ENCODE measurements at regions not wholly inside any gene's neighbourhood (a gene's known extent, or its start where the extent isn't known, plus 50 kb on each side); places are given as distances from the start of the nearest gene placed in this dataset.

DNA sequence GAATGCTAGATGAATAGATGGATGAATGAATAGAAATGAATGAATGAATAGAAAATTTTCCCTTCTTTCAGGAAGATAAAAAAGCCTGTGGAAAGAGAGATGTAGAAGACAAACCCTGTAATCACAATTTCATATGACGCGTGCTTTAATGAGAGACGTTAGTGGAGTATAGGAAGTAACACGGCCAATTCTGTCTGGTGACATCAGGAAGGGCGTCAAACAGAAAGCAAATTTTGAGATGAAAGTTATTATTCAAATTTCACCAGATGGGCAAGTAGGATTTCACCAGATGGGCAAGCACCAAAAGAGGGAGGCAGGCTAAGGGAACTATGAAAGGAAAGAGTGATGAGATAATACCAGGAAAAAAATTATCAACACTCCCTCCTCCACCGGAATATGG is 128.9 kb upstream of the PRSS1 start:
- FAIRE-seq (no peak), DNase-seq (ENCODE audit: insufficient read length, low spot score) (no peak)
- TF ChIP-seq TAF1 (IDR thresholded peaks at IDR 0.05; ENCODE audit: low read depth, low read length) (no peak), POU2F2 (IDR thresholded peaks at IDR 0.05; ENCODE audit: low read depth, low read length) (no peak), SPI1 (IDR thresholded peaks at IDR 0.05; ENCODE audit: low read depth, low read length) (no peak), POLR2A (IDR thresholded peaks at IDR 0.05; ENCODE audit: low read depth, low read length) (no peak), PAX5 (IDR thresholded peaks at IDR 0.05; ENCODE audit: insufficient read depth, low read length, severe bottlenecking) (no peak), POLR2AphosphoS5 (IDR thresholded peaks at IDR 0.05; ENCODE audit: low read depth, low read length) (no peak)

DNA sequence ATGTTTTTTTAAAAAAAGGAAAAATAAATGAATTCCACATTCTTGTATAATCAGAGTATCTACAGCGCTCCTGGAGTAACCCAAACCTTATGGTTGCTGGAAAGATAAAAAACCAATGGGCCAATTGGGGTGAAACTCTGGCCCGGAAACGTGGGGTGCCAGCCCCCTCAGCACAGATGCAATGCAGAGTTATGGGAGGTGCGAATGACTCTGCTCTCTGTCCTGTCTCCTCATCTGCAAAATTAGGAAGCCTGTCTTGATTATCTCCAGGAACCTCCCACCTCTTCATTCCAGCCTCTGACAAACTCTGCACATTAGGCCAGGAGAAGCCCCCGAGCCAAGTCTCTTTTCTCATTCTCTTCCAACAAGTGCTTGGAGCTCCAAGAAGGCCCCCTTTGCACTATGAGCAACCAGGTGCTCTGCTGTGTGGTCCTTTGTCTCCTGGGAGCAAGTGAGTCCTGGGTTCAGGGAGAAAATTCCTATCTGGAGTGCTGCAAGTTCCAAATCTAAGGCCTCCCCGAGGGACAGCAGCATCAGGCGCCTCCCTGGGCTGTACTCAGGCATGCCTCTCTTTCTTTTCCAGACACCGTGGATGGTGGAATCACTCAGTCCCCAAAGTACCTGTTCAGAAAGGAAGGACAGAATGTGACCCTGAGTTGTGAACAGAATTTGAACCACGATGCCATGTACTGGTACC is 130.5 kb upstream of the PRSS1 start:
- FAIRE-seq = no peak

DNA sequence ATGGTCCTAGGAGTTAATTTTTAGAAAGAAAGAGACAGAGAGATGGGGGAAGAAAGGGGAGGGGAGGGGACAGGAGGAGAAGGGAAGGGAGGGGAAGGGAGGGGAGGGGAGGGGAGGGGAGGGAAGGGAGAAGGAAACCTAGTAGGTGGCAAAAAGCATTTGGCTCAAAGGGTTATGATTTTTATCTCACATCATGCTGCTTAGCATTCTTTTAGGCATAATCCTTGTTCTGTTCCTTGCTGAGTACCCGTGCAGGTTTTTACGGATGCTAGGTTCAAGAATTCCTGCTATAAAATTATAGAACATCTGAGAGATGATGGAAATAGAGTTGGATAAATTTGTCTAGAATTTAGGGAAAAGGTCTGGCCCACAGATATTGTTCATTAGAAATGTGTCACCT is 132.4 kb upstream of the PRSS1 start:
- TF ChIP-seq POLR2AphosphoS5 (IDR thresholded peaks at IDR 0.05; ENCODE audit: low read depth, low read length) (no peak), PAX5 (IDR thresholded peaks at IDR 0.05; ENCODE audit: insufficient read depth, low read length, severe bottlenecking) (no peak), TAF1 (IDR thresholded peaks at IDR 0.05; ENCODE audit: low read depth, low read length) (no peak), POU2F2 (IDR thresholded peaks at IDR 0.05; ENCODE audit: low read depth, low read length) (no peak), SPI1 (IDR thresholded peaks at IDR 0.05; ENCODE audit: low read depth, low read length) (no peak), POLR2A (IDR thresholded peaks at IDR 0.05; ENCODE audit: low read depth, low read length) (no peak)
- DNase-seq (ENCODE audit: insufficient read length, low spot score) = no peak
- no peak for FAIRE-seq

More for the DNA sequence above, 130.5 kb upstream of the PRSS1 start:
- TF ChIP-seq PAX5 (IDR thresholded peaks at IDR 0.05; ENCODE audit: insufficient read depth, low read length, severe bottlenecking) (no peak), SPI1 (IDR thresholded peaks at IDR 0.05; ENCODE audit: low read depth, low read length) (no peak), POLR2AphosphoS5 (IDR thresholded peaks at IDR 0.05; ENCODE audit: low read depth, low read length) (no peak), POU2F2 (IDR thresholded peaks at IDR 0.05; ENCODE audit: low read depth, low read length) (no peak), POLR2A (IDR thresholded peaks at IDR 0.05; ENCODE audit: low read depth, low read length) (no peak), TAF1 (IDR thresholded peaks at IDR 0.05; ENCODE audit: low read depth, low read length) (no peak)
- DNase-seq (ENCODE audit: insufficient read length, low spot score) = no peak

DNA sequence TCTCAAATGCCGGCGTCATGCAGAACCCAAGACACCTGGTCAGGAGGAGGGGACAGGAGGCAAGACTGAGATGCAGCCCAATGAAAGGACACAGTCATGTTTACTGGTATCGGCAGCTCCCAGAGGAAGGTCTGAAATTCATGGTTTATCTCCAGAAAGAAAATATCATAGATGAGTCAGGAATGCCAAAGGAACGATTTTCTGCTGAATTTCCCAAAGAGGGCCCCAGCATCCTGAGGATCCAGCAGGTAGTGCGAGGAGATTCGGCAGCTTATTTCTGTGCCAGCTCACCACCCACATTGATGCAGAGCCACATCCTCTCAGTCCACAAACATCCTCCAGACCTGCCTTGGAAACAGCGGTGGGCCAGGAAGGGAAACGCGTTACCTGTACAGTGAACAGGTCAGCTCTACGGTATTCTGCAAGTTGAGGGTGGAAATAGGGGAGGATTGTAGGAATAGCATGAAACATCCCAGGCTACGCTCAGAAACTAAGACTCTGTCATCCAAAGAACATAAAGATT is 133.1 kb upstream of the PRSS1 start:
- no peak for TF ChIP-seq POLR2AphosphoS5 (IDR thresholded peaks at IDR 0.05; ENCODE audit: low read depth, low read length)
- no peak for TF ChIP-seq TAF1 (IDR thresholded peaks at IDR 0.05; ENCODE audit: low read depth, low read length)
- no peak for TF ChIP-seq PAX5 (IDR thresholded peaks at IDR 0.05; ENCODE audit: insufficient read depth, low read length, severe bottlenecking)
- no peak for TF ChIP-seq POLR2A (IDR thresholded peaks at IDR 0.05; ENCODE audit: low read depth, low read length)
- TF ChIP-seq POU2F2 (IDR thresholded peaks at IDR 0.05; ENCODE audit: low read depth, low read length) = no peak
- no peak for TF ChIP-seq SPI1 (IDR thresholded peaks at IDR 0.05; ENCODE audit: low read depth, low read length)
- no peak for FAIRE-seq
- DNase-seq (ENCODE audit: insufficient read length, low spot score) = no peak

DNA sequence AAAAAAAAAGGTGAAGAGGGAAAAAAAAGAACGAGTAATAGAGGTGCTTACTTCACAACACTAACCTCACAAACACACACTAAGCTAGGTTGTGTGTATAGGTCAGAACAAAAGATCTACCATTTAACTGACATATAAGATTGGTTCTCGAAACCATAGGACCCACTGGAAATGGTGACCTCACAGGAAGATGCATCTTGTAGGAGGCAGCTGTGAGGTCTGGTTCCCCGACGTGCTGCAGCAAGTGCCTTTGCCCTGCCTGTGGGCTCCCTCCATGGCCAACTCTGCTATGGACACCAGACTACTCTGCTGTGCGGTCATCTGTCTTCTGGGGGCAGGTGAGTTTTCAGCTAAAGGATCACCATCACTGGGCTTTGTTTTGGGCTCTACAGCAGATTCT is 133.8 kb upstream of the PRSS1 start:
- FAIRE-seq (no peak), DNase-seq (ENCODE audit: insufficient read length, low spot score) (no peak)
- TF ChIP-seq POLR2A (IDR thresholded peaks at IDR 0.05; ENCODE audit: low read depth, low read length) = no peak
- no peak for TF ChIP-seq TAF1 (IDR thresholded peaks at IDR 0.05; ENCODE audit: low read depth, low read length)

DNA sequence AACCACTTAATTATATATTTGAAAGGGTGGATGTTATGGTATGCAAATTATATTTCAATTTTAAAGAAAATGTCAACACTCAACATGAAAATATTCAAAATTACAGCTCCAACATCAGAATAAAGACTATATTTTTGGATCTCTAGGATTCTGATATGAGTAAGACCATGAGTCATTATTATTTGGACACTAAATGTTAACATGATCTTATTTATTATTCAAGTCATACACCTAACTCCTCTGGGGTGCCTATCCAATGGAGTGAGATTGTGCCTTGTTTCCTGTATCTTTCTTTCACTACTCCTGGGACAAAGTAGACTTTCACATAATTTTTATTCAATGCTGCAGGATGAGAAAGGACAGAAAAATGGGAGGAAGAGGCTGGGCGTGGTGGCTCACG is 135.2 kb upstream of the PRSS1 start:
- DNase-seq (ENCODE audit: insufficient read length, low spot score) (no peak), FAIRE-seq (no peak)
- TF ChIP-seq POLR2A (IDR thresholded peaks at IDR 0.05; ENCODE audit: low read depth, low read length) (no peak), PAX5 (IDR thresholded peaks at IDR 0.05; ENCODE audit: insufficient read depth, low read length, severe bottlenecking) (no peak), POU2F2 (IDR thresholded peaks at IDR 0.05; ENCODE audit: low read depth, low read length) (no peak), SPI1 (IDR thresholded peaks at IDR 0.05; ENCODE audit: low read depth, low read length) (no peak), POLR2AphosphoS5 (IDR thresholded peaks at IDR 0.05; ENCODE audit: low read depth, low read length) (no peak), TAF1 (IDR thresholded peaks at IDR 0.05; ENCODE audit: low read depth, low read length) (no peak)

DNA sequence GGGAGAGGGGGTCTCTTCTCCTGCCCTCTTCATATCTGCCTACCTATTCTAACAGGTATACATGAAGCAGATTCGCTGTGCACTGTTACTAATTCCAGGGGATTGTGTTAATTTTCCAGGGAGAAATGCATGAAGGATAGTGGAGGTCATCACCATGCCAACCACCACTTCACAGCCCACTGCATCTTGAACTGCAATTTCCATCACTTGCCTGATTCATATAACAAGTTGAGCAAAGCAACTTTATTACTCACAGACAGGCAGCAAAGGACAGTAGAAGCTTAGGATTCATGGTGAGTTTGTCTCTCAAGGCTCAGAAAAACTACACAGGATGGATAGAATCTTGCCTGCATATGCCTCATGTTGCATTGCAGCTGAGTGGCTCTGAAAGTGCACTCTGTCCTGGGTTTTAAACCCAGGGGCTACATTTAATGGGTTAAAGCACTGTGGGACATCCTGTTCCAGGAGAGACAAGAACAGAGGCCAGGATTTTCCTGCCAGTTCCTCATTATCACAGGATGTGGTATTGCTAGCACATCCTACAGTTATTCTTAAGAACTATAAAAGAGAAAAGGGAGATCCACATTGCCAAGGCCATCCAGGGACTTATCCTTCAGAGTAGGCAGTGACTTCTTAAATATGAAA is 136.9 kb upstream of the PRSS1 start:
- TF ChIP-seq POLR2A (IDR thresholded peaks at IDR 0.05; ENCODE audit: low read depth, low read length) = no peak
- TF ChIP-seq TAF1 (IDR thresholded peaks at IDR 0.05; ENCODE audit: low read depth, low read length) = no peak
- no peak for TF ChIP-seq SPI1 (IDR thresholded peaks at IDR 0.05; ENCODE audit: low read depth, low read length)
- no peak for TF ChIP-seq POLR2AphosphoS5 (IDR thresholded peaks at IDR 0.05; ENCODE audit: low read depth, low read length)
- no peak for TF ChIP-seq PAX5 (IDR thresholded peaks at IDR 0.05; ENCODE audit: insufficient read depth, low read length, severe bottlenecking)
- no peak for TF ChIP-seq POU2F2 (IDR thresholded peaks at IDR 0.05; ENCODE audit: low read depth, low read length)
- DNase-seq (ENCODE audit: insufficient read length, low spot score) = no peak
- no peak for FAIRE-seq

DNA sequence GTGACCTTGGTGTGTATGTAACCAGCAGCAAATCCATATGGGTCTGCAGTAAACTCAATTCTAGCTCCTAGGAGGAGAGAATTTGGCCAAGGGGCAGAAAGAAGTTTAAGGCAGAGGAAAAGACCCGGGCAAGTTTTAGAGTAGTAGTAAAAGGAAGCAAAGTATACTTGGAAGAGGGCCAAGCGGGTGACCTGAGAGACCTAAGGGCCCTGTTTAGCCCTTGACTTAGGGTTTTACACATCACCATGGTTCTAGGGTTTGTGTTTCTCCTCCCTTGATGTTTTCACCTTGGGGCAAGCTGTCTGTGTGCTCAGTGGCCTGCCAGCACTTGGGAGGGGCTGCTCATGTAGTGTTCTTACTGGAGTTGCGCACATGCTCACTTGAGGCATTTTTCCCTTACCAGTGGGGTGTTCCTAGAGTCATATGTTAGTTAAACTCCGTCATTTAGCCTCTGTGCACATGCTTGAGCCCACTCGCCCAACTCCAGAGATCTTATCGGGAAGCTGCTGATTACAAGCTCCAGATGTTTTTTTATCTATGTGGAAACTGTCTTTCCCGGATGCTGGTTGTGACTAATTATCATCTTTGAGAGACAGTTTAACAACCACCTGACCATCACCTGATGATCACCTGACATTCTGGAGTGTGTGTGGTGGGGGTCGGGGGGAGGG is 137.6 kb upstream of the PRSS1 start:
- FAIRE-seq (no peak), DNase-seq (ENCODE audit: insufficient read length, low spot score) (no peak)
- TF ChIP-seq POLR2AphosphoS5 (IDR thresholded peaks at IDR 0.05; ENCODE audit: low read depth, low read length) (no peak), TAF1 (IDR thresholded peaks at IDR 0.05; ENCODE audit: low read depth, low read length) (no peak), POLR2A (IDR thresholded peaks at IDR 0.05; ENCODE audit: low read depth, low read length) (no peak), POU2F2 (IDR thresholded peaks at IDR 0.05; ENCODE audit: low read depth, low read length) (no peak), PAX5 (IDR thresholded peaks at IDR 0.05; ENCODE audit: insufficient read depth, low read length, severe bottlenecking) (no peak), SPI1 (IDR thresholded peaks at IDR 0.05; ENCODE audit: low read depth, low read length) (no peak)
